SK-N-SH treated with all-trans-retinoic acid at 6 μM for 48 hours (cell line): ENCODE measurements at regions not wholly inside any gene's neighbourhood (a gene's known extent, or its start where the extent isn't known, plus 50 kb on each side); places are given as distances from the start of the nearest gene placed in this dataset.
"Not testable (repeated sequence)": the region's sequence is repeated elsewhere in the genome, so short reads cannot be mapped to it uniquely, and the experiment has no call there.

Source experiments
- CREB5 ChIP-seq: fragments of 250-450 bp; sonication (Bioruptor Pico); IDR thresholded peaks from 2 replicates; pipeline ENCODE4 v1.5.1; 2020; ENCODE audit warnings: low read depth, mild to moderate bottlenecking, moderate library complexity
- CSDC2 ChIP-seq: fragments of 250-450 bp; sonication (Bioruptor Pico); IDR thresholded peaks from 2 replicates; pipeline ENCODE4 v1.5.0; 2020; ENCODE audit warnings: mild to moderate bottlenecking, moderate library complexity
- CSRNP3 ChIP-seq: fragments of 250-450 bp; sonication (Bioruptor Pico); IDR thresholded peaks from 2 replicates; pipeline ENCODE4 v1.5.1; 2021; ENCODE audit warnings: mild to moderate bottlenecking, moderate library complexity
- PATZ1 ChIP-seq: fragments of 250-450 bp; sonication (Bioruptor Pico); IDR thresholded peaks from 2 replicates; pipeline ENCODE4 v1.8.0; 2020; ENCODE audit warnings: mild to moderate bottlenecking, moderate library complexity, borderline replicate concordance
- PPARA ChIP-seq: fragments of 250-450 bp; sonication (Bioruptor Pico); IDR thresholded peaks from 2 replicates; pipeline ENCODE4 v1.5.0; 2020; ENCODE audit warnings: mild to moderate bottlenecking, borderline replicate concordance
- ZFP30 ChIP-seq: fragments of 450-650 bp; formaldehyde crosslinking; IDR thresholded peaks from 2 replicates; pipeline ENCODE4 v1.5.0; 2022; ENCODE audit warnings: mild to moderate bottlenecking, moderate library complexity
- ZNF70 ChIP-seq: fragments of 450-650 bp; formaldehyde crosslinking; IDR thresholded peaks from 2 replicates; pipeline ENCODE4 v1.5.0; 2020; ENCODE audit warnings: mild to moderate bottlenecking, moderate library complexity
- ZNF8 ChIP-seq: fragments of 450-650 bp; formaldehyde crosslinking; IDR thresholded peaks from 2 replicates; pipeline ENCODE4 v1.5.0; 2020; ENCODE audit warnings: mild to moderate bottlenecking, moderate library complexity

GRCh38 chr3:10109-10996, 186.2 kb upstream of the CHL1 start:
- not testable (repeated sequence) for TF ChIP-seq ZFP30 (CRISPR knock-in tag); PATZ1 (CRISPR knock-in tag); CREB5; CSDC2 (CRISPR knock-in tag); ZNF70 (CRISPR knock-in tag); CSRNP3 (CRISPR knock-in tag); PPARA; ZNF8 (CRISPR knock-in tag)
